ENCODE measurements at regions not wholly inside any gene's neighbourhood (a gene's known extent, or its start where the extent isn't known, plus 50 kb on each side); places are given as distances from the start of the nearest gene placed in this dataset.

- no peak overlapping the region for H2BK5ac ChIP-seq (ENCODE audit: low read depth, low read length, poor library complexity)
- H2AFZ ChIP-seq (ENCODE audit: insufficient read depth, low read length, poor library complexity) = no peak overlapping the region
- no peak overlapping the region for H2BK120ac ChIP-seq (ENCODE audit: insufficient read depth, low read length, poor library complexity)
- H4K12ac ChIP-seq (ENCODE audit: low read depth, low read length) = no peak overlapping the region
- no peak overlapping the region for H3K9ac ChIP-seq (ENCODE audit: low read length)
- no CpG with 5 or more reads among the region's 1 CpG for WGBS (ENCODE audit: extremely low coverage, insufficient coverage, insufficient read length)
- no peak overlapping the region for H2AK5ac ChIP-seq (ENCODE audit: low read length)
- H3K9me3 ChIP-seq (ENCODE audit: insufficient read depth, low read depth, low read length) = no peaks in the 10 kb centered on the region
- H3K27me3 ChIP-seq (ENCODE audit: insufficient read depth, low read length) = no peaks in the 10 kb centered on the region
- H4K91ac ChIP-seq (ENCODE audit: low read depth, low read length) = no peak overlapping the region
- H4K8ac ChIP-seq (ENCODE audit: low read depth, low read length) = no peak overlapping the region
- H3K18ac ChIP-seq (ENCODE audit: low read length) = no peak overlapping the region
- H3K14ac ChIP-seq (ENCODE audit: low read length) = no peak overlapping the region
- no peaks in the 10 kb centered on the region for H3K79me1 ChIP-seq (ENCODE audit: low read length)
- no peaks in the 10 kb centered on the region for H3K79me2 ChIP-seq (ENCODE audit: control insufficient read depth, insufficient read depth, low read length, poor library complexity)
- no peak overlapping the region for H3K4me2 ChIP-seq (ENCODE audit: low read length)
- no peak overlapping the region for H3K4me3 ChIP-seq (ENCODE audit: low read depth, low read length)
- H2BK12ac ChIP-seq (ENCODE audit: low read length) = no peak overlapping the region
- no peaks in the 10 kb centered on the region for H3K36me3 ChIP-seq (ENCODE audit: control insufficient read depth in 1 of 2, insufficient read depth in 2 of 2, low read length in 2 of 2)
- H3K23ac ChIP-seq (ENCODE audit: low read length) = no peak overlapping the region
- no peaks in the 10 kb centered on the region for H3K4me1 ChIP-seq (ENCODE audit: control insufficient read depth in 1 of 2, insufficient read depth in 2 of 2, low read length in 2 of 2)
- H3K27ac ChIP-seq (ENCODE audit: low read depth, low read length) = no peak overlapping the region
- H3K4ac ChIP-seq (ENCODE audit: low read depth, low read length) = no peak overlapping the region
- no peak for DNase-seq
These were observed 617.4 kb downstream of the KCTD16 start for GRCh38 chr5:144788046-144788445.

GRCh38 chr5:144779368-144779767, 608.7 kb downstream of the KCTD16 start:
- DNase-seq = no peak
- no peaks in the 10 kb centered on the region for H3K4me1 ChIP-seq (ENCODE audit: control insufficient read depth in 1 of 2, insufficient read depth in 2 of 2, low read length in 2 of 2)
- no peaks in the 10 kb centered on the region for H3K9me3 ChIP-seq (ENCODE audit: insufficient read depth, low read depth, low read length)
- H3K36me3 ChIP-seq (ENCODE audit: control insufficient read depth in 1 of 2, insufficient read depth in 2 of 2, low read length in 2 of 2) = no peaks in the 10 kb centered on the region
- H2AK5ac ChIP-seq (ENCODE audit: low read length) = no peak overlapping the region
- WGBS (ENCODE audit: extremely low coverage, insufficient coverage, insufficient read length) = no CpG with 5 or more reads among the region's 3 CpGs
- H4K8ac ChIP-seq (ENCODE audit: low read depth, low read length) = no peak overlapping the region
- no peak overlapping the region for H4K91ac ChIP-seq (ENCODE audit: low read depth, low read length)
- no peak overlapping the region for H3K4me3 ChIP-seq (ENCODE audit: low read depth, low read length)
- H2BK12ac ChIP-seq (ENCODE audit: low read length) = no peak overlapping the region
- no peaks in the 10 kb centered on the region for H3K79me1 ChIP-seq (ENCODE audit: low read length)
- no peak overlapping the region for H2BK120ac ChIP-seq (ENCODE audit: insufficient read depth, low read length, poor library complexity)
- no peak overlapping the region for H3K4me2 ChIP-seq (ENCODE audit: low read length)
- no peaks in the 10 kb centered on the region for H3K27me3 ChIP-seq (ENCODE audit: insufficient read depth, low read length)
- H3K9ac ChIP-seq (ENCODE audit: low read length) = no peak overlapping the region
- no peak overlapping the region for H4K12ac ChIP-seq (ENCODE audit: low read depth, low read length)
- no peak overlapping the region for H3K4ac ChIP-seq (ENCODE audit: low read depth, low read length)
- no peak overlapping the region for H2BK5ac ChIP-seq (ENCODE audit: low read depth, low read length, poor library complexity)
- no peak overlapping the region for H2AFZ ChIP-seq (ENCODE audit: insufficient read depth, low read length, poor library complexity)
- H3K27ac ChIP-seq (ENCODE audit: low read depth, low read length) = no peak overlapping the region
- H3K23ac ChIP-seq (ENCODE audit: low read length) = no peak overlapping the region
- no peak overlapping the region for H3K14ac ChIP-seq (ENCODE audit: low read length)
- no peaks in the 10 kb centered on the region for H3K79me2 ChIP-seq (ENCODE audit: control insufficient read depth, insufficient read depth, low read length, poor library complexity)
- H3K18ac ChIP-seq (ENCODE audit: low read length) = no peak overlapping the region

- Histone ChIP-seq H3K36me3 (ENCODE audit: control insufficient read depth in 1 of 2, insufficient read depth in 2 of 2, low read length in 2 of 2) (no peaks in the 10 kb centered on the region), H2AK5ac (ENCODE audit: low read length) (no peak overlapping the region), H3K4me2 (ENCODE audit: low read length) (no peak overlapping the region), H3K4ac (ENCODE audit: low read depth, low read length) (no peak overlapping the region), H3K27ac (ENCODE audit: low read depth, low read length) (no peak overlapping the region), H3K23ac (ENCODE audit: low read length) (no peak overlapping the region), H2BK5ac (ENCODE audit: low read depth, low read length, poor library complexity) (no peak overlapping the region), H2BK12ac (ENCODE audit: low read length) (no peak overlapping the region), H3K79me2 (ENCODE audit: control insufficient read depth, insufficient read depth, low read length, poor library complexity) (no peaks in the 10 kb centered on the region), H3K9ac (ENCODE audit: low read length) (no peak overlapping the region), H3K18ac (ENCODE audit: low read length) (no peak overlapping the region), H3K4me1 (ENCODE audit: control insufficient read depth in 1 of 2, insufficient read depth in 2 of 2, low read length in 2 of 2) (no peaks in the 10 kb centered on the region), H4K12ac (ENCODE audit: low read depth, low read length) (no peak overlapping the region), H2BK120ac (ENCODE audit: insufficient read depth, low read length, poor library complexity) (no peak overlapping the region), H4K91ac (ENCODE audit: low read depth, low read length) (no peak overlapping the region), H3K4me3 (ENCODE audit: low read depth, low read length) (no peak overlapping the region), H4K8ac (ENCODE audit: low read depth, low read length) (no peak overlapping the region), H2AFZ (ENCODE audit: insufficient read depth, low read length, poor library complexity) (no peak overlapping the region), H3K79me1 (ENCODE audit: low read length) (no peaks in the 10 kb centered on the region), H3K9me3 (ENCODE audit: insufficient read depth, low read depth, low read length) (no peaks in the 10 kb centered on the region), H3K14ac (ENCODE audit: low read length) (no peak overlapping the region), H3K27me3 (ENCODE audit: insufficient read depth, low read length) (no peaks in the 10 kb centered on the region)
- WGBS (ENCODE audit: extremely low coverage, insufficient coverage, insufficient read length) = no CpG with 5 or more reads among the region's 2 CpGs
- no peak for DNase-seq
These were observed 607.9 kb downstream of the KCTD16 start for GRCh38 chr5:144778561-144778960.

DNA sequence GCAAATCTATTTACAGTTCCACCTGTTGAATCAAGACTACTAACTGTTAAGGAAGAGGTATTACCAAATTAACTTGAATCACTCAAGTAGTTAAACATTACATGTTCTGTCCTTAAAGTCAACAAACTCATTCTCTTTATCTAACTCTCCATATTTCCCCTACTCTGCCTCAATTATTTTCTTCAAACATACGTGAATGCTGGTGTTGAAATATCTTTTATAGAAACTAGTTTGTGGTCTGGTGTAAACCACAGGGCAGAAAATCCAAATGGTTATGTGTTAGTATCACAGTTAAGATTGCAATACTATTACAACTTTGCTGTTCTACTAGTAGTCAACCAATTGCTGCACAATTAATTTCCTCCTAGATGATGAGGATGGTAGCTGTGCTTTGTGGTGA, 603.5 kb downstream of the KCTD16 start:
- H3K9ac ChIP-seq (ENCODE audit: low read length) = no peak overlapping the region
- no peaks in the 10 kb centered on the region for H3K79me2 ChIP-seq (ENCODE audit: control insufficient read depth, insufficient read depth, low read length, poor library complexity)
- H2BK5ac ChIP-seq (ENCODE audit: low read depth, low read length, poor library complexity) = no peak overlapping the region
- no peaks in the 10 kb centered on the region for H3K79me1 ChIP-seq (ENCODE audit: low read length)
- no peak overlapping the region for H2BK120ac ChIP-seq (ENCODE audit: insufficient read depth, low read length, poor library complexity)
- H3K4ac ChIP-seq (ENCODE audit: low read depth, low read length) = no peak overlapping the region
- H3K18ac ChIP-seq (ENCODE audit: low read length) = no peak overlapping the region
- no peak overlapping the region for H2AK5ac ChIP-seq (ENCODE audit: low read length)
- H3K9me3 ChIP-seq (ENCODE audit: insufficient read depth, low read depth, low read length) = no peaks in the 10 kb centered on the region
- H3K14ac ChIP-seq (ENCODE audit: low read length) = no peak overlapping the region
- no peak overlapping the region for H3K4me2 ChIP-seq (ENCODE audit: low read length)
- no peaks in the 10 kb centered on the region for H3K36me3 ChIP-seq (ENCODE audit: control insufficient read depth in 1 of 2, insufficient read depth in 2 of 2, low read length in 2 of 2)
- no peak overlapping the region for H4K8ac ChIP-seq (ENCODE audit: low read depth, low read length)
- H3K27me3 ChIP-seq (ENCODE audit: insufficient read depth, low read length) = no peaks in the 10 kb centered on the region
- H4K12ac ChIP-seq (ENCODE audit: low read depth, low read length) = no peak overlapping the region
- no peaks in the 10 kb centered on the region for H3K4me1 ChIP-seq (ENCODE audit: control insufficient read depth in 1 of 2, insufficient read depth in 2 of 2, low read length in 2 of 2)
- no CpG with 5 or more reads among the region's 1 CpG for WGBS (ENCODE audit: extremely low coverage, insufficient coverage, insufficient read length)
- no peak overlapping the region for H3K4me3 ChIP-seq (ENCODE audit: low read depth, low read length)
- H3K23ac ChIP-seq (ENCODE audit: low read length) = no peak overlapping the region
- no peak overlapping the region for H2BK12ac ChIP-seq (ENCODE audit: low read length)
- DNase-seq = no peak
- no peak overlapping the region for H3K27ac ChIP-seq (ENCODE audit: low read depth, low read length)
- H4K91ac ChIP-seq (ENCODE audit: low read depth, low read length) = no peak overlapping the region
- H2AFZ ChIP-seq (ENCODE audit: insufficient read depth, low read length, poor library complexity) = no peak overlapping the region

Measured in trophoblast cell (in vitro differentiated cells and primary cell).